ENCODE measurements at regions not wholly inside any gene's neighbourhood (a gene's known extent, or its start where the extent isn't known, plus 50 kb on each side); places are given as distances from the start of the nearest gene placed in this dataset.

- no peak for DNase-seq
Observed at GRCh38 chr1:18535391-18536210, 54.9 kb downstream of the KLHDC7A start.

- no peak for DNase-seq
Observed at GRCh38 chr1:18536356-18536755, 55.6 kb downstream of the KLHDC7A start.

DNA sequence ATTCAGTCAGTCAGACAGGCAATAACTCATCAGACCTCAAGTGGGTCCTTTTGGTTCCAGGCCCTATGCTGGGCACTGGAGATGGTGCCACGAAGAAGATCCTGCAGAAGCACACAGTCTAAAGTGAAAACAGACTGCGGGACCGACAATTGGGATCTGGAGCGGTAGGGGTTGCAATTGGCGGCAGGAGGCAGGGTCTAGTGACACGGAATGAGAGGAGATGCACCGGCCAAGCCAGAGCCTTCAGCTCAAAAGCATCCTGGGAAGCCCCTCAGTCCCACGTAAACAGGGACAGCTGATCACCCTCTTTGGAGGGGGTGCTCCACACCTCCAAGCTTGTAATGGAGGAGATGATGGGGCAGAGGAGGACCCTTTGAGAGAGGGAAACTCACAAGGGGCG, 56.2 kb downstream of the KLHDC7A start:
- DNase-seq: no peak

DNA sequence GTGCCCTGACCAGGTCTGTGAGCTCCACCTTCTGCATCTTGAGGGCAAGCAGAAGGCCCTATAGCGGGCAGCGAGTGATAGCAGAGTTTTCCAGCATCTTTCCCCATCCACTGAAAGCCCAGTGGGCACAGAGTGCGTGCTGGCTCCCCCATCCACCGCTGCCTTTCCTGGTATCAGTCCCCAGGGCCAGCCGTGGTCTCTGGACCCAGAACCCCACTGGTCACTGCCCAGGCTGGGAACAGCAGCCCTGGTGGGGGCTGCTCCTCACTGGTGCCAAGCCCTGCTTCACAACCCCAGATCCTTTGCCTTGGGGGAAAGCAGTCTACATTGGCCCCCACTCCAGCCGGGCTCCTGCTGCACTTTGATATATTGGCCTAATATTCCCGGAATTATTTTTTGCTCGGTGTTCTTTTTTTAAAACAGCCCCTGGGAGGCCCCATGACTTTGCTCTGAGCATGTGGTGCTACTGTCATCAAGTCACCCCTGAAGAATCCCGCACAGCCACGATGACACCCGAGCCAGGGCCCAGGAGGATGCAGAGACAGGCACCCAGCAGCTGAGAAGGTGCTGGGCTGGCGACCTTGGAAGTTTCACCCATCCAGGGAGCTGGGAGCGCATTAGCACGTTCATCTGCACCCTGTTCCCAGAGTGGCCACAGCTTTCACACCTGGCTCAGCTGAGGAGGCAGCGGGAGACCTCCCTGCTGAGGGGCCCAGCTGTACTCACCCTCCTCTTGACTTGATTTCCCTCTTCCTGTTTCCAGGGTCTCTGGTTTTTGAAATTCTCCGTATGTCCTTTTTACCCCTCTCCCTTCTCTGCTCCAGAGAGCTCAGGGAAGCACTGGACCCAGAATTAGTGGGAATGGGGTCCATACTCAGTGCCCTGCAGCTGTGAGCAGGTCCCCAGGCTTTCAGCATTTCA, 56.9 kb downstream of the KLHDC7A start:
- DNase-seq: no peak

DNA sequence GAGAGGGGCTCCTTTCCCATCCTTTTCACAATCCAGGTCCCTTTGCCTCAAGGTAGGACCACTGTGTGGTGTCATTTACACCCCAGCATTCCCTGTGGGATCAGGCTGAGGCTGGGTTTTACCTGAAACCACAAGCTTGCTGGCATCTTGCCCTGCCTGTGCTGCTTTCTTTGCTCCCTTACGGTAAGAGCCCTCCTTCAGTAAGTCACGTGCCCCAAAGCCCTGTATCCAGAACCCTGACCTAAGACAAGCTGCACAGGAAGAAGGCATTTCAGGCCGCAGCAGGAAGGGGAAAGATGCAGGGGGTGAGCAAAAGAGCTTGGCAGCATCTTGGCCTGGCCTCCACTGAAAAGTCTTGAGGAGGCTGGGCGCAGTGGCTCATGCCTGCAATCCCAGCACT, 58.4 kb downstream of the KLHDC7A start:
- no peak for DNase-seq

DNA sequence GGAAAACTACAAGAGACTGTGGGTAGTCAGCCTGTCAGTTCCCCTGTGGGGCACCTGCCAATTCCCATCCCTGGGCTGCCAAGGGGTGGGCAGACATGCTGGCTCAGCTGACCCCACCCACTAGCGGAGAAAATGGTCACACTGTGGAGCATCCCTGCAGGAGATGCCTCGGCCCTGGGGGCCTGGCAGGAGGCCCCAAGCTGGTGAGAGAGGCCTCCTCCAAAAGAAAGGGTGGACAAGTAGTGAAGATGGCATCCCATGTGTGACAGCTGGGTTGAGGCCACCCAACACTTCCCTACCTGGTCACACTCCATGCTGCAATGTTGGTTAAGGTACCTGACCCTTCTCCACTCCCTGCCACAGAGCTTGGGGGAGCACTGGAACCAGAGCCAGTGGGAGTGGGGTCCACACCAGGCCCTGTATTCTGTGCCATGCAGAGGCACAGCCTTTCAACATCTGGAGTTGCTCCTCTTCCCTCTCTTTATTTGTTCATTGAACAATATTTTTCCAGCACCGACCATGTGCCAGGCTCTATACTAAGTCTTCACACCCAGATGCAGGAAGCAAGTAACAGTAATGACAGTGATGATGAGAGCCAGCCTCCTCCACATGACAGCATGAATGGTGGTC, 59.5 kb downstream of the KLHDC7A start:
- DNase-seq: no peak

DNA sequence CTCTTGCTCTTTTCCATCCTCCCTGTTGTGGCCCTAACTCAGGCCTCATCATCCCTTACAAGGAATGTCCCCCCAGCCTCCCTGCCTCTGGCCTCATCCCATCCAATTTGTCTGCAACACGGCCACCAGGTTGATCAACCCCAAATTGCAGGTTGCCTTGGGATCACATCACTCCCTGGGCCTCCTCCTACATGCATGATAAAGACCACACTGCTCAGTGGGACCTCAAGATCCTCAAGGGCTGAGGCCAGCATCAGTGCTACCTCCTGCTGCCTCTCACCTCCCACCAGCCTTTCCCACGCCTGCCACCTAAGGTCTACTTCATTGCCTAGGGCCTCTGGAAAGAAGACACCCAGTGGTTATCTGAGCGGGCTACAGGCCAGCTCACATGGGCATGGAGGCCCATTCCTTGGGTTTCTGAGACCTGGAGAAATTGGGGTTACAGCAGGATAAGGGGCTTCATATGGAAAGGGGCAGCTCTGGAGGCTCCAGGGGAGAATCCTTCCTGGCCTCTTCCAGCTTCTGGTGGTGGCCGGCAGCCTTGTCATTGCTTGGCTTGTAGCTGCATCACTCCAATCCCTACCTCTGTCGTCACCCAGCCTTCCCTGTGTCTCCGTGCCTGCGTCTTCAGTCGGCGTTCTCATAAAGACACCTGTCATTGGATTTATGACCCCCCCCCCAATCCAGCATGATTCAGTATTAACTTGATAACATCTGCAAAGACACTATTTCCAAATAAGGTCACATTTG, 60.5 kb downstream of the KLHDC7A start:
- no peak for DNase-seq

- DNase-seq: no peak
Observed at GRCh38 chr1:18542351-18542750, 61.6 kb downstream of the KLHDC7A start.

- no peak for DNase-seq
Observed at GRCh38 chr1:18546026-18546425, 65.3 kb downstream of the KLHDC7A start.

DNA sequence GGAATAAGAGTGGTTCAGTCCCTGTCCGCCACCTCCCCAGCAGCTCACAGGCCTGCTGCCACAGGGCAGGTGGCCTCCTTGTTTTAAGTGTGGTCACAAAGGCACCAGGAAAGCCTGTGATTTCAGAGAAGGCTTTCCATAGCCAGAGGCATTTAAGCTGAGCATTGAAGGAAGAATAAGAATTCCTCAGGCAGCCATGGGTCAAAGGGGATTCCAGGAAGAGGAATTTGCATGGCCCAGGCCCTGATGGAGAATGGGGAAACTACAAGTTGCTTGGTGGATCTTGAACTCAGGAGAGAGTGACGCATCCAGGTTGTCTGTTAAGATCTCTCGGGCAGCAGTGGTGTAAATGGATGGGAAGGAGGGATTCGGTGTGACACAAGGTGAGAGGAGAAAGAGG, 66.7 kb downstream of the KLHDC7A start:
- DNase-seq: no peak

DNA sequence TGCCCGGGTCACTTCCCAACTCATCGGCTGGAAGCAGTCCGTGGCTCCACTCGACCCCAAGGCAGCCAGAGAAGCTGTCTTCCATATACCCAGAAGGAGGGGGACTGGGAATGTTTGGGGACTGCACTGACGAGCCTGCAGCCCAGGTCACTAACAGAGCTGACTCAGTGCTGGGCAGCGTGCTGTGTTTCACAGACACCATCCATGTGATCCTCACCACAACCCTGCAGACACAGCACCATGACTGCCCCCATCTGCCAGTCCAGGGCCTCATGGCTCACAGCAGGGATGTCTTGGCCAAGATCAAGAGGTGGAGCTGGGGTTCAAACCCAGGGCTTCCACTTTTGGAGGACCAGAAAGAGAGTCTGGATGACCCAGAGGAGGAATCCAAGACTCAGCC, 67.9 kb downstream of the KLHDC7A start:
- no peak for DNase-seq

GRCh38 chr1:18549106-18549505, 68.4 kb downstream of the KLHDC7A start:
- DNase-seq: no peak

DNA sequence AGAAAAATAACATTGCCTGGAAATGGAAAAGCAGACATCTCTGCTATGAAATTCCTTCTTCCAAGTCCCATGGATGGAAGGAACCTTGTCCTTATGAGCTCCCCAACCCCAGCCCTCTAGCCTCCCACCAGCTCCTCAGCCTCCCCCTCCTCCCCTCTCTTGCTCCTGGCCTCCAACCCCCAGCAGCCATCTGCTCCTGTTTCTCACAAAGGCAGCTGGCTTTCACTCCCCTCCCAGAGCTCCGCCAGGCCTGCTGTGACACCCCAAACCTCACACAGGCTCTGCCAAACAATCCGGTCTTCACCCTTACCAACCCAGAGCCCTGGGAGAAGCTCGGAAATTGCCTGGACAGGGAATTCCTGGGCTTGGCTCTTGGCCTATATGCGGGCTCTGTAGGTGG, 69.2 kb downstream of the KLHDC7A start:
- no peak for DNase-seq

DNA sequence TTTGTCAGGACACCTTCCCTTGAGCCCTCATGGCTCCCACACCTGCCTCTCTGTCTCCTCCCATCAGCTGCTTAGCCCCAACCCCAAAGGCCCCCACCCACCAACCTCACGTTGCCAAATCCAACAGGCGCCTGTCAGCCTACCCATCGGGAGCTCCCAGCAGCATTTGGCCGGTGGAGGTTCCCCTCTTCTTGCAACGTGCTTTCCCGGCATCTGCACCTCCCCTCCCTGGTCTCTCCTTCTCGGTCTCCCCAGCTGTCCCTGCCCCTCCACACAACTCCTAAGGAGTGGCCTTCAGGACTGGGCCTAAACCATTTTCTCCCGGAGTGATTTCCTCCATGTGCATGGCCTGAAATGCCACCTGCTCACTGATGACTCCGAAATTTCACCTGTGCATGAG, 71.9 kb downstream of the KLHDC7A start:
- no peak for DNase-seq

DNA sequence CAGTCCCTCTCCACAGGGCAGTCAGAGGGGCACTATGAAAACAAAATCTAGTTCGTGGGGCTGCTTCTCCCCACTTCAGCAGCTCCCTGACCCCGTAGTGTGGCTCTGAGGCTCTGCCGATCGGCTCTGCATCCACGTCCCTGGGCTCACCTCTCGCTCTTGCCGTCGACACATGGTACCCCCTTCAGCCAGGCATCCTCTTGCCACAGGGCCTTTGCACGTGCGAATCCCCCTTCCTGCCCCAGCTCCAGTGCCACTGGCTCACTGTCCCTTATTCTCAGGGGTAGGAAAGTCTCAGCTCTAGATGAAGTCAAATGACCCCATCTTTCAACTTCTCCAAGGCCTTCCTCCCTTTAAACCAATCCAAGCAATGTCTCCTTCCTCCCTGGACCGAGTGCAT, 72.7 kb downstream of the KLHDC7A start:
- DNase-seq: no peak

DNA sequence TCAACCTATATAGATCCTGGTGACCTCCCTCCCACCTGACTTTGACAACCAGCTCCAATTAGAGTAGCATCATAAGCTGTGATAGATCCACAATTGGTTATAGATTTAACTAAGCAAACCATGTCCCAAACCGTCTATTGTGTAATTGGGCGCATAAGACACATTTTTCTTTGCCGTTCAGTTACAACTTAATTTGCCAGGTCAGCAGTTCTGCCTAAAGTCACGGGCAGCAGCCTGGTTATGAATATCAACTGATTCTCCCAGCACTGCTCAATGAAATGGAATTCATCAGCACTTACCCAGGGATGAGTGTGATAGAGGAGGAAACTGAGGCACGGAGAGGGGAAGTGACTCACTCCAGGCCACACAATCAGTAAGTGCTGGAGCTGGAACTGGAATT, 73.4 kb downstream of the KLHDC7A start:
- DNase-seq: no peak

DNA sequence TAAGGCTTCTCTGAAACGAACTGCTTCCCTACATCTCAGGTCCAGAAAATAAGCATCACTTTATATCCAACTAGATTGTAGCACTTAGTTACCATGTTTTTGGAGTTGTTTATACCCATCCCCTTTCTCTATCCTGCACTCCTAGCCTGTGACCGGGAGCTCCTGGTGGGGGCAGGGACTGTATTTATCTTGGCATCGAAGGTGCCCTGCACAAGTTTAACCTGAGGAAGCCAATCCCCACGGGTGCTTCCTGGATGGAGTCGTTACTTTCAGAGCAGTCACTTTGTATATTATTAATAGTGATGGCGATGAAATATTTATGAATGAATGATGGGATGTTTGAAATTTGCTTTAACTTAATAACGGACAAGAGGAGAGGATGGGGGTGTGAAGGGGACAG, 73.9 kb downstream of the KLHDC7A start:
- DNase-seq: no peak

DNA sequence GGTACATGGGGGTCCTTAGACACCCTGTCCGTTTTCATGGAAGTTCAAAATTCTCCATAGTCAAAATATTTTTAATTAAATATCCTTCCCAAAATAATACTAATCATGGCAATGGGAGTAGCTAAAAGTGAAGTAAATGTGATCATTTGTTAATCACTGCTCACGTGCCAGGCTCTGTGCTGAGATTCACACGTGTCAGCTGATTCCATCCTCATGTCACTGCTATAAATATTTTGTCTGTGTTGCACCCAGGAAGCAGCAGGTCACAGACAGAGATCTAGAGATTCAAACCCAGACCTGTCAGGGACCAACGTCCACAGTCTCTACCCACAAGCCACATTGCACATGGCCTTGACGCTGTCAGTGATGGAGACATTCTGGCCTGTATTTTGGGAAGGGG, 74.3 kb downstream of the KLHDC7A start:
- no peak for DNase-seq

DNA sequence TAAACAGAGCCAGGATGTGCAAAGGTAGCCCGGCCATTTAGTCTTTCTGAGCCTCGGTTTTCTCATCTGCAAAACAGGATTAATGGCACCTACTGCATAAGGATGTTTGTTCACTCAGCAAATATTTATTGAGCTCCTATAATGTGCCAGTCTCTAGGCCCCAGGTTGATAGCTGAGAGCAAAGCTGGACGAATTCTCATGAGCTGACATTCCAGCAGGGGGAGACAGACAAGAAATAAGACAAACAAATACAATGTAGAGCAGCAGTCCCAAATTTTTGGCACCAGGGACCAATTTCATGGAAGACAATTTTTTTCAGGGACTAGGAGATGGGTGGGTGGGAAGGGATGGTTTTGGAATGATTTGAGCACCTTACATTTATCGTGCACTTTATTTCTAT, 74.3 kb upstream of the PAX7 start:
- DNase-seq: no peak

- DNase-seq: no peak
Observed at GRCh38 chr1:18557621-18558465, 72.8 kb upstream of the PAX7 start.

DNA sequence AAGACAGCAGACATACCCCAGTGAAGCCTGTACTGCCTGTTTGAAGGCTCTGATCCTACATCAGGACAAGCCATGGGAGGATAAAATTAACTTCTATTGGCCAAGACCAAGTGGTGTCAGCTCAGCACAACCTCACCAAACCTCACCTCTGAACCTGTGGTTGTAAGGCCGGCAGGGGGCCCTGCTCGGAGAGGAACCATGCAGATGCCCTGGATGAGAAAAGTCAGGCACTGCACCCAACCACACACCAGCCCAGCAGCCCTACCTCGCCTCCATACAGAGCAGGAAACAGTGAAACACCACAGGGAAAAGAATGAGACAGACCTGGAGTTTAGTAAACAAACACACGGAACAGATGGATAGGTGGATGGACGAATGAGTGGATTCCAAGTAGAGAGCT, 70.0 kb upstream of the PAX7 start:
- no peak for DNase-seq

- DNase-seq: no peak
Observed at GRCh38 chr1:18561967-18562366, 68.7 kb upstream of the PAX7 start.
